Type B pancreatic cell (in vitro differentiated cells): ENCODE measurements at regions not wholly inside any gene's neighbourhood (a gene's known extent, or its start where the extent isn't known, plus 50 kb on each side); places are given as distances from the start of the nearest gene placed in this dataset.
"Not testable (repeated sequence)": the region's sequence is repeated elsewhere in the genome, so short reads cannot be mapped to it uniquely, and the experiment has no call there.

Source experiments
- DNase-seq: peaks from one replicate; pipeline ENCODE4 v3.0.0; 2021; ENCODE audit warnings: mixed read lengths; ENCODE audit not compliant: unreplicated experiment; ENCODE audit errors: extremely low spot score
- H3K27ac Mint-ChIP-seq: 2 replicates; pipeline ENCODE4 v1.8.0; 2021; ENCODE audit warnings: mild to moderate bottlenecking, mixed read lengths
- H3K27me3 Mint-ChIP-seq: 2 replicates; pipeline ENCODE4 v1.8.0; 2021; ENCODE audit warnings: mixed read lengths
- H3K36me3 Mint-ChIP-seq: 2 replicates; pipeline ENCODE4 v1.8.0; 2021; ENCODE audit warnings: mixed read lengths
- H3K4me1 Mint-ChIP-seq: one replicate; pipeline ENCODE4 v1.8.0; 2021; ENCODE audit warnings: mixed read lengths; ENCODE audit not compliant: unreplicated experiment
- H3K4me3 Mint-ChIP-seq: 2 replicates; pipeline ENCODE4 v1.8.0; 2021; ENCODE audit warnings: mild to moderate bottlenecking, mixed read lengths
- H3K9me3 Mint-ChIP-seq: 2 replicates; pipeline ENCODE4 v1.8.0; 2021; ENCODE audit warnings: mixed read lengths
- TF ChIP-seq, protein P1 (sequence below): fragments of 200-600 bp; sonication (generic); conservative IDR thresholded peaks from 2 replicates; pipeline ENCODE4 v1.5.0; 2021; ENCODE audit warnings: antibody characterized with exemption, mild to moderate bottlenecking

DNA sequence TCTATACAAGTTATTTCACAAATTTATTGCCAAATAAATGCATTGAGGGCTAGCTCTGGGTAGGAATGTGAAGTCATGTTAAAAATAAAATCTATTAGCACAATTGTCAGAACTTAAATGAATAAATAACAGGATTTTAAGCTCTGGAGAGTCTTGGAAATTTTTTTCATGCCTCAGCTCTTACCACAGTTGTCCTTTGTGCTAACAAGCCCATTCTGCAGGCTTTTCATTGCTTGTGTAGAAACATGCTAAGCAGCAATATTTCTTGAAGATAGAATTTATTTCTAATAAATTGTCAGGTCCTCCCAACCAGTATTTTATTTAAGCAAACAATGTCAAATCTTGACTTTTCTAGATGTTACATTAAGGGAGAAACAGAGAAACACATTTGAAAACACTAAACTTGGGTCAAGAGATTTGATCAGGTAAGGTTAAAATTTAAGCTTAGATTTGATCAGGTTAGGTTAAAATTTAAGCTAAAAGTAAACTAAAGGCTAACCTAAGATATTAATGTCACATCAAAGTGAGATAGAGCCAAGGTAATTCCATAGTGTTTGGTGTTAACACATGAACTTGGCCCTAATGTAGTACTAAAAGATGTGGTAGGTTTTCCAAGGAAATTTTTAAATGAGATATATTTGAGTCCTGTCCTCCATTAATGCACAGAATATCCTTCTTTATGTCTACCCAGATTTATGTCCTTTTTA, 179.1 kb upstream of the IL1RAPL1 start:
- Mint-ChIP-seq H3K27me3 (no peaks in the 10 kb centered on the region), H3K36me3 (no peaks in the 10 kb centered on the region), H3K4me3 (no peak overlapping the region), H3K9me3 (peaks cover 8% of the 10 kb centered on the region), H3K4me1 (no peaks in the 10 kb centered on the region), H3K27ac (no peak overlapping the region)
- no peak for DNase-seq
- TF ChIP-seq, protein P1, sequence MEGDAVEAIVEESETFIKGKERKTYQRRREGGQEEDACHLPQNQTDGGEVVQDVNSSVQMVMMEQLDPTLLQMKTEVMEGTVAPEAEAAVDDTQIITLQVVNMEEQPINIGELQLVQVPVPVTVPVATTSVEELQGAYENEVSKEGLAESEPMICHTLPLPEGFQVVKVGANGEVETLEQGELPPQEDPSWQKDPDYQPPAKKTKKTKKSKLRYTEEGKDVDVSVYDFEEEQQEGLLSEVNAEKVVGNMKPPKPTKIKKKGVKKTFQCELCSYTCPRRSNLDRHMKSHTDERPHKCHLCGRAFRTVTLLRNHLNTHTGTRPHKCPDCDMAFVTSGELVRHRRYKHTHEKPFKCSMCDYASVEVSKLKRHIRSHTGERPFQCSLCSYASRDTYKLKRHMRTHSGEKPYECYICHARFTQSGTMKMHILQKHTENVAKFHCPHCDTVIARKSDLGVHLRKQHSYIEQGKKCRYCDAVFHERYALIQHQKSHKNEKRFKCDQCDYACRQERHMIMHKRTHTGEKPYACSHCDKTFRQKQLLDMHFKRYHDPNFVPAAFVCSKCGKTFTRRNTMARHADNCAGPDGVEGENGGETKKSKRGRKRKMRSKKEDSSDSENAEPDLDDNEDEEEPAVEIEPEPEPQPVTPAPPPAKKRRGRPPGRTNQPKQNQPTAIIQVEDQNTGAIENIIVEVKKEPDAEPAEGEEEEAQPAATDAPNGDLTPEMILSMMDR: no peak

- H3K9me3 Mint-ChIP-seq: peaks cover 4% of the 10 kb centered on the region
- no peak overlapping the region for H3K4me3 Mint-ChIP-seq
- H3K27me3 Mint-ChIP-seq: no peaks in the 10 kb centered on the region
- H3K4me1 Mint-ChIP-seq: no peaks in the 10 kb centered on the region
- no peaks in the 10 kb centered on the region for H3K36me3 Mint-ChIP-seq
- TF ChIP-seq, protein P1: no peak
- no peak for DNase-seq
- H3K27ac Mint-ChIP-seq: no peak overlapping the region
These were observed 188.9 kb upstream of the IL1RAPL1 start for GRCh38 chrX:28398342-28398741.

DNA sequence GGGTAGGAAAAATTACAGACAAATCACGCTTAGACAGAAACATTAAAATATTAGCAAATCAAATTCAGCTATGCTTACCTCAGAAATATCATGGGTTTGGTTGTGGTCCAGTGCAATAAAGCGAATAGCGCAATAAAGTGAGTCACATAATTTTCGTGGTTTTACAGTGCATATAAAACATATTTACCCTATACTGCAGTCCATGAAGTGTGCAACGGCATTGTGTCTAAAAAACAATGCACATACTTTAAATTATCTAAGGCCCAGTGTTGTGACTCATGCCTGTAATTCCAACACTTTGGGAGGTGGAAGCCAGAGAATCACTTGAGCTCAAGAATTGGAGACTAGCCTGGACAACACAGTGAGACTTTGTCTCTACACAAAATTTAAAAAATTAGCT, 195.7 kb upstream of the IL1RAPL1 start:
- Mint-ChIP-seq H3K27ac (no peak overlapping the region), H3K4me1 (no peaks in the 10 kb centered on the region), H3K36me3 (no peaks in the 10 kb centered on the region), H3K9me3 (no peaks in the 10 kb centered on the region), H3K4me3 (no peak overlapping the region), H3K27me3 (no peaks in the 10 kb centered on the region)
- TF ChIP-seq, protein P1: no peak
- DNase-seq: no peak

DNA sequence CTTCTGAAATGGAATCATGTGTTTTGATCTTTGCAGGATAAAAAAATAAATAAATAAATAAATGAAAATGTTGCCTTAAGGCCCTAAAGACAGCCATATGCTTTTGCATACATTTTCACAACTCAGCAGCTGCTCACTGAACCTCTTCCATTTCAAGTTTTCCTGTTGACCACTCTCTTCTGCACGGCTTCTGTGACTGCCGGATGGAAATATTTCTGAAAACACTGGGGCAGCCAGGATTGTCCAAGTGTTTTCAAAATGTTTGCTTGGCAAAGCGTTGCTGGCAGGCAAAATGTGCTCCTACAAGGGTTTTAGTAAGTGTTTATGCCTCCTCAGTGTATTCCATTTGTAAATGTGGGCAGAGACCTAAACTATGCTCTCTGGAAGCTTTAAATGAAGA, 208.1 kb upstream of the IL1RAPL1 start:
- H3K36me3 Mint-ChIP-seq: no peaks in the 10 kb centered on the region
- no peaks in the 10 kb centered on the region for H3K4me1 Mint-ChIP-seq
- no peak overlapping the region for H3K27ac Mint-ChIP-seq
- no peak for DNase-seq
- TF ChIP-seq, protein P1: no peak
- no peaks in the 10 kb centered on the region for H3K9me3 Mint-ChIP-seq
- no peaks in the 10 kb centered on the region for H3K27me3 Mint-ChIP-seq
- H3K4me3 Mint-ChIP-seq: no peak overlapping the region

DNA sequence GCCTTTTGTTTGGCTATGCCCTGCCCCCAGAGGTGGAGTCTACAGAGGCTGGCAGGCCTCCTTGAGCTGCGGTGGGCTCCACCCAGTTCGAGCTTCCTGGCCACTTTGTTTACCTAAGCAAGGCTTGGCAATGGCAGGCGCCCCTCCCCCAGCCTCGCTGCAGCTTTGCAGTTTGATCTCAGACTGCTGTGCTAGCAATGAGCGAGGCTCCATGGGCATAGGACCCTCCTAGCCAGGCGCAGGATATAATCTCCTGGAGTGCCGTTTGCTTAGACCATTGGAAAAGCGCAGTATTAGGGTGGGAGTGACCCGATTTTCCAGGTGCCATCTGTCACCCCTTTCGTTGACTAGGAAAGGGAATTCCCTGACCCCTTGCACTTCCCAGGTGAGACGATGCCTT, 219.6 kb upstream of the IL1RAPL1 start:
- not testable (repeated sequence) for DNase-seq, H3K27ac Mint-ChIP-seq, H3K4me1 Mint-ChIP-seq, H3K27me3 Mint-ChIP-seq, H3K4me3 Mint-ChIP-seq, H3K36me3 Mint-ChIP-seq
- H3K9me3 Mint-ChIP-seq: peaks cover 11% of the 10 kb centered on the region

- no peaks in the 10 kb centered on the region for H3K27me3 Mint-ChIP-seq
These were observed 235.4 kb upstream of the IL1RAPL1 start for GRCh38 chrX:28351801-28352200.

More at GRCh38 chrX:28351801-28352200, 235.4 kb upstream of the IL1RAPL1 start:
- Mint-ChIP-seq H3K4me1 (no peaks in the 10 kb centered on the region), H3K9me3 (no peaks in the 10 kb centered on the region), H3K36me3 (no peaks in the 10 kb centered on the region), H3K4me3 (no peak overlapping the region), H3K27ac (no peak overlapping the region)
- DNase-seq: no peak
- TF ChIP-seq, protein P1: no peak
